GM10248 (cell line): ENCODE measurements at regions not wholly inside any gene's neighbourhood (a gene's known extent, or its start where the extent isn't known, plus 50 kb on each side); places are given as distances from the start of the nearest gene placed in this dataset.

ENCODE experiments used
- CTCF ChIA-PET: fragments of 300-600 bp; sonication (Branson Sonifier 250); formaldehyde crosslinking; extraction: SDS; loops from one replicate; lab custom pipeline; 2021; ENCODE audit warnings: antibody characterized with exemption; lab: Yijun Ruan, JAX
- POLR2A ChIA-PET: fragments of 350-650 bp; sonication (Branson Sonifier 250); formaldehyde crosslinking; extraction: SDS; loops from one replicate; lab custom pipeline; 2020; ENCODE audit warnings: antibody characterized with exemption; lab: Yijun Ruan, JAX
- DNase-seq: peaks from one replicate; pipeline ENCODE4 v3.0.0; 2012; ENCODE audit errors: extremely low spot score
- CTCF ChIP-seq: IDR thresholded peaks from 2 replicates; pipeline ENCODE4 v1.5.1; 2012; ENCODE audit warnings: mild to moderate bottlenecking, low read depth; ENCODE audit errors: extremely low read depth, missing control alignments, control extremely low read depth

- TF ChIP-seq CTCF, result no peak
- POLR2A ChIA-PET, result no interaction called here
- no peak for DNase-seq
- CTCF ChIA-PET, result interaction anchor here (1.4 kb wide), 1 partner anchor 252 kb away, joined by 3 read pairs; no protein-coding TSS in a partner anchor
Observed at GRCh38 chr1:209455145-209455544, 128.4 kb upstream of the CAMK1G start.

- DNase-seq, result no peak
- ChIA-PET POLR2A (no interaction called here), CTCF (interaction anchor here (1.4 kb wide), 2 partner anchors 10 to 253 kb away, joined by 3 read pairs; no protein-coding TSS in a partner anchor)
- TF ChIP-seq CTCF, result no peak
Observed at GRCh38 chr1:209455661-209456358, 127.7 kb upstream of the CAMK1G start.

DNA sequence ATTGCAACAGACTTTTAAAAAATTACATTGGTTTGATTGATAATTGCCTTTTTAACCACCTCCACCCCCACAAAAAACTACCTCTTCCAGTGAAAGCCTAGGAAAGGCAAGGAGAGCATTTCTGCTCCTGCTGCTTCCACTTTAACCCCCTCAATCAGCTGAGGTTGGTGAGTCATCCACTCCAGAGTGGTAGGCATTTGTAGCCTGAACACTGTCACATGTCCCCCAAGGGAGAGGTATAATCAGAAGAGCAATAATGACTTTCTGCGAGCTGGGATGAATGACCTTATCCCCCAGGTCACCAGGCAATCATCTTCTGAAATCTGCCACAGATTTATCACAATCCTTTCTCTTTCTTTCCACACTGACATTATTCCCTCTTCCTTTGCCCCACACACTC lies 126.6 kb upstream of the CAMK1G start:
- CTCF ChIA-PET, result interaction anchor here (1.4 kb wide), 1 partner anchor 9 kb away, joined by 3 read pairs; no protein-coding TSS in a partner anchor
- no peak for TF ChIP-seq CTCF
- POLR2A ChIA-PET, result no interaction called here

GRCh38 chr1:209457401-209458125 lies 126.0 kb upstream of the CAMK1G start:
- POLR2A ChIA-PET, result no interaction called here

More for the DNA sequence above, 126.6 kb upstream of the CAMK1G start:
- no peak for DNase-seq

GRCh38 chr1:209458921-209459320 lies 124.6 kb upstream of the CAMK1G start:
- POLR2A ChIA-PET, result no interaction called here

More at GRCh38 chr1:209457401-209458125, 126.0 kb upstream of the CAMK1G start:
- no peak for TF ChIP-seq CTCF
- no peak for DNase-seq
- CTCF ChIA-PET, result no interaction called here

More at GRCh38 chr1:209458921-209459320, 124.6 kb upstream of the CAMK1G start:
- CTCF ChIA-PET, result no interaction called here
- no peak for TF ChIP-seq CTCF
- no peak for DNase-seq
